Kidney tubule cell (primary cell): ENCODE measurements at regions not wholly inside any gene's neighbourhood (a gene's known extent, or its start where the extent isn't known, plus 50 kb on each side); places are given as distances from the start of the nearest gene placed in this dataset.
A peak's percentile ranks its signal among the peaks of the same experiment; 100 is the strongest.

Experiments used
- DNase-seq: peaks from one replicate; pipeline ENCODE4 v3.0.0-alpha.2; 2018; ENCODE audit warnings: low spot score

DNA sequence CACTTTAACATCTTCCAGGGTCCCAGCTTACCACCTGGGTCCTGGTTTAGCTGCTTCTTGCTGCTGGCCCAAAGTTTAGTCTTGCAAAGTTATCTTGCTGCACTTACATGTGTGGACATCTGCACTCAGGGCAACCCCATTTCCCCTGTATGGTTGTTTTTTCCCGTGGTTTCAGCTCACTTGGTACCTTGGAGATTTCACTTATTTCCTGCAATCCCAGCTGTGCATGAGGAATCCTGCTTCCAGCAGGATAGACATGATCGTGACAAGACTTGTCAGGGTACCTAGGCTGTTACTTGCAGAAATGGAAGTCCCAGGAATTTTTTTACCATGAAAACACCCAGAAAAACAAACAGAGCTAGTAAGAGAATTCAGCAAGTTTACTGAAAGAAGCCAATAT, 95.9 kb upstream of the LEP start:
- DNase-seq, result no peak

DNA sequence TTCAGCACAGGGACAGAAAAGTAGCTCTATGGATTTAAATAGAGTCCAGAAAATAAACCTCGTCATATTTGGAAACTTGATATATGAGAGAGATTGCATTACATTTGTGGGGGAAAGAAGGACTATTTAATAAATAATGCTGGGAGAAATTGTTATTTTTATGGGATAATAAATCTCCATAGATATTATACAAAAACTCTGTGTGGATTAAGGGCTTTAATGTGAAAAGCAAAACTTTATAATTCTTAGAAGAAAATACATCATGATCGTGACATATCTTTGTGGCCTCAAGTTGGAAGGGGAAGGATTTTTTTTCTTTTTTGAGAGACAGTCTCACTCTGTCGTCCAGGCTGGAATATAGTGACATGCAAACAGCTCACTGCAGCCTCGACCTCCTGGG, 95.0 kb upstream of the LEP start:
- DNase-seq, result no peak

DNA sequence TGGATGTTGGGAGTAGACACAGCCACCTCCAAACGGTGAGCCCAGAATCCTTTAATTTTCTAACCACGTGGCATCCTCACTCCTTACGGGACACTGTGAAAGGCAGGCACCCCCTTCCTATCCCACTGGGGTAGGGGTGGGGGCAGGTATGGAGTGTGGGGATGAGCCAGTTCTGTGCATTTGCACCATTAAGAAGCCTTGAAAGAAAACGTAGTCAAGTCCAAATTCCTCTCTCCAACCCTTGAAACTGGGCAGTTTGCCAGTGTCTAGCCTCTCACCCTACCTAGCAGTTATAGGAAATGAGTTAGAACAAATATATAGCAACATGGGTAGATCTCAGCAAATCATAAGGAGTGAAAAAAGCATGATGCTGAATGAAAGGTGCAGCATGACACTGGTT, 92.4 kb upstream of the LEP start:
- peak; percentile 15 for DNase-seq

DNA sequence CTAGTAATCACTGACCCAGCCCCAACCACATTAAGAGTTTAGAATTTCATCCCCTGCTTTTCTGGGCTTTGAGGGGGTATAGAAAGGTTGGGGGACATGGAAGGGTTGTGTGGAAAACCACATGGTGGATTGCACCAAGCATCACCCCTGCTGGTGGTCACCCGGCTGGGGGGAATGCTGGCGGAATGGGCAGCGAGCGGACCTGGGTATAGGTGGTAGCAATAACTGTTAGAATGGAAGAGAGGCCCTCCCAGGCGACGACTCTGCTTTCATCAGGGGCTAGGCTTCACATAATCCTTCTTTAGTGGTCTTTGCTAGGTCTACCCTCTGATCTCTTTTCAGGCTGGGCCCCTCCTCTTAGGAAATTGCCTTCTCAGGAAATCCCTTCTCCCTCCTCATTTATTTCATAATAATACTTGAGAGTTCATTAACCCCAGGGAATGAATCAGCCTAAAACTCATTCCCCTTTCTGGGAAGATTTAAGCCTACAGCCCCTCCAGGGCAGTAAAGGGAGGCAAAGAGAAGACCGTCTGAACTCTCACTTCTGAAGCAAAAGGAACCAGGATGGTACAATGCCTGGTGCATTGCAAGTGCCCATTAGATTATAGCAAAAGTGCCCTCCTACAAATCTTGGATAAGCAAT, 90.7 kb upstream of the LEP start:
- DNase-seq, result no peak

DNA sequence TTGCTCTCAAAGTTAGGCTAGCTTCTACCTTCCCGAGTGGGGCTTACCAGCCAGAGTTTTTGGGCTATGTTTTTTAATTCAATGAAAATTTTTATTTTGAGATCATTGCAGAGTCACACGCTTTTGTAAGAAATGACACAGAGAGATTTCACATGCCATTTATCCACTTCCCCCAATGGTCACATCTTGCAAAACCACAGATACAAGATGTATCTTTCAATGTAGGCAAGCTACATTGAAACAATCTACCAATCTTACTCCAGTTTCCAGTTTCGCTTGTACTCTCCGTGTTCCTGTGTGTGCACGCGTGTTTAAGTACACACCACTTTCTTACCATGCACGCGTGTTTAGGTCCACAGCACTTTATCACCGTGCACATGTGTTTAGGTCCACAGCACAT, 89.4 kb upstream of the LEP start:
- no peak for DNase-seq

DNA sequence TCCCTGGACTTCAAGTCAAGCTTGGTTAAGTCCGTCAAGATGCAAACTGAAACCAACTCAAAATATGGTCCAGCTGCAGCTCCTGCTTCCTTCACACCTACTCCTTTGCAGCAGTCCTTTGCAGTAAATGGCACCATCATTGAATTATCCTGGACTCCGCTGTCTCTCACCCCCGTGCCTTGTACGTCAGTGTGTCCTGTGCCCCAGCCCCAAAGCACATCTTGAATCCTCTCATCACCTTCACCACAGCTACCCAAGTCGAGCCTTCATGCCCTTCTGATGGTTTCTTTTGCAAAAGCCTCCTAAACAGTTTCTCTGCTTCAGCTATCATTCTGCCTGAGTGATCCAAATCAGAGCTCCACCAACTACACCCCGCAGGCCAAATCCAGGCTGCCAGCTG, 88.4 kb upstream of the LEP start:
- DNase-seq, result no peak

DNA sequence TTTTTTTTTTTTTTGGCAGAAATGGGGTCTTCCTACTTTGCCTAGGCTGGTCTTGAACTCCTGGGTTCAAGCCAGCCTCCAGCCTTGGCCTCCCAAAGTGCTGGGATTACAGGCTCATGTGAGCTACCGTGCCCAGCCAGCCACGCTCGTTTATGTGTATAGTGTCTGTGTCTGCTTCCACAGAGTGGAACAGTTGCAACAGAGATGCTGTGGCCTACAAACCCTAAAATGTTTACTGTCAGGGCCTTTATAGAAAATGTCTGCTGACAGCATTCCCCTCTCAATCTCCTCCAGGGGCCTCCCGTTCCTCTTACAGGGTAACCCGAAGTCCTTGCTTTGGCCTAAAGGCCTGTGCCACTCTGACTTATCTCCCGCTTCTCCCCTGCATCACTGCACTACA, 87.6 kb upstream of the LEP start:
- DNase-seq, result no peak

DNA sequence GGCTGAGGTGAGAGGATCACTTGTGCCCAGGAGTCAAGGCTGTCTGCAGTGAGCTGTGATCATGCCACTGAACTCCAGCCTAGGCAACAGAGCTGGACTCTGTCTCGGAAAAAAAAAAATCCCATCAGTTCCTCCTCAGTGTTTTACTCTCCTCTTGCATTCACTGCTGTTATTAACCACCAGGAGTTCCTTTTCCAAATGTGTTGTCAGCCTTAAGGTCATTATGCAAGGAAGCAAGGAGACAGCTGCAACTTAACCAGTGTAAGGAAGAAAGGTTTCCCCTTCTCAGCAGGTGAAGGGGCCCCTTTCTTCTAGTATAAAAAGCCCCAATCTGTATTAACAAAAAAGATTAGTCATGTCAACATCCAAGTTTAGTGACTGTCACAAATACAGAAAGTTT, 86.6 kb upstream of the LEP start:
- DNase-seq, result no peak

DNA sequence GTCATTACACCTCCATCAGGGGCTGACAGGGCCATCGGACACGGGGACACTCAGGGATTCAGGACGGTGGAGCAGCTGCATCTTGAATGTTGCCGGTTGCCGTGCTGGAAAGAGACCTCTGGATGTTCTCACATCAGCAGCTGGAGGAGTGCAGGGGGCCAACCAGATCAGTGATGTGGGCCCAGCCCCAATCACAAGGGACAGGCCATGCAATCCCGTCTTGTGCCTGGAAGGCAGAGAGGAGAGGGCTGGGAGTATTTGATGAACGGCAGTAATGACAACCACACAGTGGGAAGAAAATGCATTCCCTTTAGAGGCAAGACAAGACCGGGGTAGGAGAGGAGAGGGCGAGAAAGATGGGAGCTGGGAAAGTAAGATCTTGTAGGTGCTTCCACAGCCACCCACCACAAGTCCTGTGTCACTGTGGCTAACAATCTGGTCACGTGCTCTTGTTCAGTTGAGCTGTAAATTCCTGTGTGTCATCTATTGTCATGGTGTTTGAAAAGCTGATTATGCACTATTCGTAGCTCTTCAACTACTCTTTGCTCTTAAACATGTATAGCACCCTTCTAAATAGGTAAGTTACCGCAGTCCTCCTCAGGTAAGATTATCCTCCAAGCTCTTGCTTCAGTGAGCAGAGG, 85.9 kb upstream of the LEP start:
- DNase-seq, result no peak

DNA sequence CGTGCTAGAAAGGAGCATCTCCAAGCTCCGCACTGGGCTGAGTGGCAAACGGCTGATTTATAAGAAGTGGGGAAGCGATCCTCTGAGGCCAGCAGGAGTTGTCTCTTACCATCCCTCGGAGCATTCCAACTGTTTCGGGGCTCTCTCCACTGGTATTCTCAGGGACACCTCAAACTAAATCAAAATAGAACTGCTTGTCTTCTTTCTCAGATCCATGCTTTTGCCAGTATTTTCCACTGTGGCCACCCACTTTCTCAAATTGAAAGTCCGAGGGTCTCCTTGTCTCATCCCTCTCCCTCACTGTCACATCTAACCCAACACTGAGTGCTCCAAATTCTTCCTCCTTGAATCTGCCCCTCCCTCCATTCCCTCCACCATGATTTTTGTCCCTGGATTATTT, 83.2 kb upstream of the LEP start:
- DNase-seq, result no peak

DNA sequence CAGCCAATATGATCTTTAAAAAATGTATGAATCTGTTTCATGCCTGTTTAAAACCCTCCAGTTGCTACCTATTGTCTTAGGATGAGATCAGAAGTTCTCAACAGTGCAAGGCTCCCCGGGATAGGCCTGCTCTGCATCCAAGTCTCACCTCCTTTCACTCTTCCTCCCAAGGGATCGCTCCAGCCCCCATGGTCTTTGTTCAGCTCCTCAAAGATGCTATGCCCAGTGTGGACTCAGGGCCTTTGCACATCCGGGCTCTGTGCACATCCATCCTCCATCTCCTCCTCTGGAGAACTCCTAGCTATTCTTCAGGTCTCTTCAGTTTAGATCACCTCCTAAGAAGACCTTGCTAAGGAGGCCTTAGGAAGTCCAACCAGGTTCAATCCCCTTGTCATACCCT, 82.7 kb upstream of the LEP start:
- DNase-seq, result no peak

DNA sequence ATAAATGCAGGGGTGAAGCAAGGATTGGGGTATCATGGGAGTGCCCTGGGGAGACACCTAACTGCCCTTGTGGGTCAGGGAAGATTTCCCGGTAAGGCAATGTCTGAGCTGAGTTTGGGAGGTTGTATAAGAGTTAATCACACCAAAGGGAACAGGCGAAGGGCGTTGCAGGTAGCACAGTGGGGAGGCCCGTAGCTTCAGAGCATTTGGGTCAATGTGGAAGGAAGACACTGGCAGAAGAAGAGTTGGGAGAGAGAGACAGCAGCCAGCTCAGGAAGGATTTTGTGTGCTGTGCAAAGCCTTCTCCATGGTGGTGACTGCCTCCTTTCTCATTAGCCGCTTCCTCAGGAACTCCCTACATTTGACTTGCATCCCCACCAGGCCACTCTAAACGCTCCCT, 80.8 kb upstream of the LEP start:
- no peak for DNase-seq

DNA sequence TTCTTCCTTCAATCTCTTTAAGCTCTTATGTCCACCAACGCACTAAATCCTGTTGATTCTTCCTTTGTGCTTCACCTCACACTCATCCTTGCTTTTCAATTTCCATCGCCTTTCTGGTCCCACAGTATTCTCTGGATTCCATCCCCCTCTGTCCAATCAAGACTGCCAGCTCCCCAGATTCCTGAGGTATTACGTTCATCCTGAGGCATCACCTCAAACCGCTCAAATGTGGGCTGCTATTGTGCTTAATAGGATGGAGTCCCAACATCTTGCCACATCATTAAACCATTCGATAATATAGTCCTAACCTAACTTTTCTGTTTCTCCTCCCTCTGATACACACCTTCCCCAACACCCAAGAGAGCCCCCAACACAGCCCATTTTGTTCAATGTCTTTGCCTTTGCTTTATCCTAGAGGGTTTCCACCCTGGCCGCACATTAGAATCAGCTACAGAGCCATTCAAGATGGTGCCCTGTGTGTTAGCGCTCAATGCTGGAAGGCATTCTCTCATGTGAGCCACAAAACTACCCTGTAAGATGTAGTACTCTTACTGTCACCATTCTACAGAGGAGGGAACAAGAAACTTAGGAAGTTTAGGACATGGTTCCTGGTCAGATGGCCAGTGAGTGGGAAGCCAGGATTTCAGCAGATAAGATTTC, 79.5 kb upstream of the LEP start:
- DNase-seq, result no peak

DNA sequence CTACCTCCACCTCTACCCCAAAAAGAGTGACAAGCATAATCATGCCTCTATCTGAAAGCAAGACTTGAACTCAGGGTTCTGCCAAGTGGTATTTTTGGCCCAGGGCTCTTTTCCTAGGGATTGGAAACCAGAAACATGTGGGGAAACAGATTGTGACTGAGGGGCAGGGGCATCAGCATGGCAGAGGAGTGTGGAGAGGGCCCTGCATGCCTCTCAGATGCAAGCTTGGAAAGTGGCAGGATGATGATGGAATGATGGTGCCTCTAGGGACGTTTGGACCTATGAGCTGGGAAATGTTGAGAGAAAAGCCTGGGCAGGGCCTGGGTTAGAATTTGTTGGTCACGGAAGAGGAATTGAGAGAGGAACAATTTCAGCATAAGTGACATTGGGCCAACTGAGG, 78.4 kb upstream of the LEP start:
- DNase-seq, result no peak

DNA sequence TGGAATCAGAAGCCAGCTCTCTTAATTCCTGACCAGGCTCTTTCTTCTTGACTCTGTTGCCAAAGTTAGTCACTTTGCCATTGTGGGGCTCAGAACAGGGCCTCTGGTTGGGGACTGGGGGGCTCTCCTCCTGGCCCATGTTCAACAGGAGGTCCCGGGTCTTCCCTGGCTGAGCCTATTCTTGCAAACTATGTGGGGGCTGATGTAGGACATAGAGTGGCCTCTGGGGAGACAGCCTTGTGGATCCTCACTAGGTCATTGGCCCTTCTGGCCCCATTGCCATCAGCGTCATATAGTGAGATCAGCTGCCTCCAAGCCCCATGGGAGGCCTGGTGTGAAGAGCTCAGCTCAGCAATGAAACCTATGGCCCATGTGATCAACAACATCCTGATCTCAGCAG, 77.6 kb upstream of the LEP start:
- DNase-seq, result no peak

DNA sequence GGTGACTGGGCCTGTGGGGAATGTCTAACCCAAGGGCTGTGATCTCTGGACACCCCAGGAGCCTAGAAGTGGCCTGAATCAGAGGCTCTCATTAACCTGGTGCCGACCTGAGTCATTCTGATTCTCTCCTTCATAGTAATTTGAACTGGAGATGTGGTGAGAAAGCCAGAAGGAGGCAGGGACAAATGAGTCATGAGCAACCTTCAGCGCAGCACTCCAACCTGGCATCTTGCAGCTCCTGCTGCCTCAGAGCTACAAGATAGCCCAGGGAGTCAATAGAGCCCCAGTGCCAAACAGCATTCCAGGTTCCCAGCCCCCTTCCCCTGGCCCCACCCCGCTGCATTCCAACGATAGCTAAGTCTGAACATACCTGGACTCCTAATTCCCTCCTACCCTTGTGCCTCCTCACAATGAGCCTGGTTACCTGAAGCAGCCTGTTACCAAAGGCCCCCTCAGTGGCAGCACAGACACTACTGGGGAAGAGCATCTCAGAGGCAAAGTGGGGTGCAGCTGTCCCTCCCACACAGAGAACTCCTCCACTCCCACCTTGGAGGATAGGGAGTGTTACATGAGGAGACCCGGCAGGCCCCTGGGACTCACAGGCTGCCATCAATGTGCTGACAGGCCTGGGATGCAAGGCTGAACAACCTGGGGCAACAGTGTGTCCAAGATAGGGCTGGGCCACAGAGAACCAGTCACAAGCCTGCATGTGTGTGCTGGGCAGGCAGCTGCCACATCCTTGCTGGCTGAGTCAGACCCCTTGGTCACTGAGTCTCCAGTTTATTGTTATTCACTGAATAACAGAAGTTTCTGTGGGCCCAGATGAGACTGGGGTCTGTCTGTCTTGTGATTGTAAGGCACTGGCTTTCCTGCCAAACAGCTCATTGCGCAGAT, 76.8 kb upstream of the LEP start:
- peak; percentile 97 for DNase-seq

DNA sequence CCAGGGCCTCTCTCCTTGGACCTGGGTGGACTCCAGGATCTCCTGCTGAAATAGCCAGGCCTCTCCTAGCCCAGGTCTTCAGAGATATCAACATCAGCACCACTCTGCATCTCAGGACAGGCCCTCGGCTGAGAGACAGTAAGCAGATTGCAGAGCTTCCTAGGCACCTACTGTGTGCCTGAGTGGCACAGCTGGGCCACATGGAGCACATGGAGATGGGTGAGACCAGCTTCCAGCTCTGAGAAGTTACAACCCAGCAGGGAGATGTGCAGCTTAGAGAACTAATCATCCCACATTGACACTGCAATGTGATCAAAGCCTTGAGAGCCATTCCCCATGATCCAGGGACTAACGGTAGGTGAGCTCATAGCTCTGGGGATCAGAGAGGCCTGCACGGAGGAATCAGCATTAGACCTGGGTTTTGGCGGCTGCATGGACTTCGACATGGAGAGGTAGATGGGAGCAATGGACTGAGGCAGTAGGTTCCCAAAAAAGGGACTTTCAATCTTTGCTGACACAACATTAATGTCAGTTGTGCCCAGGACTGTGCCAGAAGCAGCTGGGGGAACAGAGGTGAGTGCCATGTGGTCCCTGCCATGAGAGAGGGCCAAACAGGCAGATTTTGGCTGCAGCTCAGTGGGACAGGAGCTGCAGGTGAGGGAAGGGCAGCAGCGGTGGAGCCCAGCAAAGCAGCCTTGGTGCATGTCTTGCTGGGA, 76.0 kb upstream of the LEP start:
- no peak for DNase-seq

DNA sequence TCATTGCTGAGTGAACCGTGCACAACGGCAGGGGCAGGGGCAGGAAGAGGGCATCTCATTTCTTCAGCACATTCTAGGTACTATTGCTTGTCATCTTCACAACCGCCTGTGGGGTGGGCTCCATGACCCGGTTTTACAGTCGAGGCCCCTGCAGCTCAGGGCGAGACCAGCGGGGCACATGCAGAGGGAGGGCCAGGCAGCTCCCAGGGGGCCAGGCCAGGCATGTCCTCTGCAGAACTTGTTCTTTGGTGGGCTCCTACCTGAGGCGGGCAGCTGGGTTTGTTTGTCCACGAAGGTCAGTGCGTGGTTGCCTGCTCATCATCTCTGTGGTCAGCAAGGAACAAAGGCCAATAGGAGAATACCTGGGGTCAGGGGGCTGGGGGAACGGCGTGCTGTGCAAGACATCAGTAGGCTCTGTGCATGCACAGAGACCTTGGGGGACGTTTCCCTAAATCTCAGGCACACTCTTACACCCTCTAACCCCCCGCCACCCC, 75.1 kb upstream of the LEP start:
- no peak for DNase-seq

DNA sequence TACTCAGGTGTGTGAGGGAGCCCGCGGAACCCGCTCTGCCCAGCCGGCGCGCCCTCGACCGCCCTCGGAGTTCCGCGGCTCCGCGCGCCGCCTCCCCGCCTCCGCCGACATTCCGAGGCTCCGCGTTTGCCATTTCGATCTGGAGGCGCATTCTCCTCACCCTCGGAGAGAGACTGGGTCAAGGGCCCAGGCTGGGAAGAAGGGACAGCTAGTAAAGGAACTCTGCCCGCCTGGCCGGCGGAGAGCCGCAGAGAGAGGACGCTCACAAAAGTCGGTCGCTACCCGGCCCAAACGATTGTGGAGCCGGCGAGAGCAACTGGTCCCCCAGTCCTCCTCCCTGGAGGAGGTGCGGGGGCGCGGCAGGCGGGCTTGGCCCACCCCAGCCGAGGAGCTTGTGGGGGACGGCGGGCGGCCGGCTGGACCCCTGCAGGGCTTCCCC, 74.5 kb upstream of the LEP start:
- DNase-seq, result peak; percentile 25

DNA sequence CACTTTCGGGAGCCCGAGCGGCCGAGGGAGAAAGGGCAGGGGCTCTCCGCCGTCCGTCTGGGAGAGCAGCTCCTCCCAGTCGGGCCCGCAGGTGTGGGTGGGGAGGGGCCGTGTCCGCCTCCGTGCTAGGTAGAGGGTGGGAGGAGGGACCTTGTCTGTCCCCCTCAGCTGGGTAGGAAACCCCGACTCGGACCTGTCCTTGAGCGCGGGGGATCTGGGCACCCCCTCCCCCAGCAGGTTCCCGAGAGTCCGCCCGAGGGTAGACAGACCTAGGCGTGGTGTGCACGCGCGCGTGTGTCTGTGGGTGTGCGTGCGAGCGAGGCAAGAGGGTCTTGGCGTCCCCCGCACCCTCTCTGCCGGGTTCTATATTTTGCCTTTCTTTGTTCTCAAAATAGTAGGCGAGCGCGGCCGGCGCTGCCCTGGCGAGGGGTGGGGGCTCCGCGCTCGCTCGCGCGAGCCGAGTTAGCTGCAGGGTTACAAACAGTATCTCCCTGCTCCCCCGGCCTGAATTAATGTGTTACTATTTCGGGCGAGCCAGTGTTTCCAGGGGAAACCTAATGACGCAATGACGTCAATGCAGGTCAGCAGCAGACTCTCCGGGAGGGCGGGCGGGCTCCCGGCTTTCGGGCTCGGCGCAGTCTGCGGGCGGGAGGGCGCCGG, 73.9 kb upstream of the LEP start:
- peak; percentile 87 for DNase-seq
